Astrocyte (in vitro differentiated cells and primary cell): ENCODE measurements at regions not wholly inside any gene's neighbourhood (a gene's known extent, or its start where the extent isn't known, plus 50 kb on each side); places are given as distances from the start of the nearest gene placed in this dataset.

Source experiments
- DNase-seq: peaks from one replicate; pipeline ENCODE4 v3.0.0-alpha.2; 2010; ENCODE audit warnings: low read depth
- FAIRE-seq: peaks from 2 replicates; lab custom pipeline; 2011; peaks lifted over from hg19 to GRCh38; lab: Jason Lieb, UNC
- H2AFZ ChIP-seq: 2 replicates; pipeline ENCODE4 v1.6.0; 2012; ENCODE audit warnings: low read depth, low read length, inconsistent platforms
- H3K27ac ChIP-seq: 2 replicates; pipeline ENCODE4 v1.5.1; 2011; ENCODE audit warnings: low read depth, low read length, inconsistent platforms
- H3K27me3 ChIP-seq: 2 replicates; pipeline ENCODE4 v1.6.0; 2011; ENCODE audit warnings: low read length, inconsistent platforms; ENCODE audit not compliant: insufficient read depth
- H3K36me3 ChIP-seq: 2 replicates; pipeline ENCODE4 v1.5.1; 2011; ENCODE audit warnings: low read length, inconsistent platforms; ENCODE audit not compliant: insufficient read depth
- H3K4me1 ChIP-seq: 2 replicates; pipeline ENCODE4 v1.5.1; 2011; ENCODE audit warnings: low read length, inconsistent platforms; ENCODE audit not compliant: insufficient read depth
- H3K4me2 ChIP-seq: 2 replicates; pipeline ENCODE4 v1.6.0; 2012; ENCODE audit warnings: low read length, inconsistent platforms
- H3K4me3 ChIP-seq: 2 replicates; pipeline ENCODE4 v1.5.1; 2011; ENCODE audit warnings: low read depth, mild to moderate bottlenecking, low read length, inconsistent platforms; ENCODE audit not compliant: insufficient read depth
- H3K79me2 ChIP-seq: 2 replicates; pipeline ENCODE4 v1.6.0; 2012; ENCODE audit warnings: mild to moderate bottlenecking, low read length, inconsistent platforms; ENCODE audit not compliant: insufficient read depth
- H3K9ac ChIP-seq: 2 replicates; pipeline ENCODE4 v1.6.0; 2012; ENCODE audit warnings: mild to moderate bottlenecking, low read length, inconsistent platforms
- H3K9me3 ChIP-seq: 2 replicates; pipeline ENCODE4 v1.5.1; 2012; ENCODE audit warnings: low read depth, mild to moderate bottlenecking, low read length, inconsistent platforms; ENCODE audit not compliant: insufficient read depth
- H4K20me1 ChIP-seq: 2 replicates; pipeline ENCODE4 v1.6.0; 2012; ENCODE audit warnings: low read length, inconsistent platforms; ENCODE audit not compliant: insufficient read depth
- H3K27ac Mint-ChIP-seq: one replicate; pipeline ENCODE4 v1.8.0; 2021; ENCODE audit warnings: mild to moderate bottlenecking, mixed read lengths; ENCODE audit not compliant: unreplicated experiment
- H3K27me3 Mint-ChIP-seq: one replicate; pipeline ENCODE4 v1.8.0; 2021; ENCODE audit warnings: low read depth, mixed read lengths; ENCODE audit not compliant: unreplicated experiment
- H3K36me3 Mint-ChIP-seq: one replicate; pipeline ENCODE4 v1.8.0; 2021; ENCODE audit warnings: low read depth, mixed read lengths; ENCODE audit not compliant: unreplicated experiment
- H3K4me1 Mint-ChIP-seq: one replicate; pipeline ENCODE4 v1.8.0; 2021; ENCODE audit warnings: low read depth, mixed read lengths; ENCODE audit not compliant: unreplicated experiment
- H3K4me3 Mint-ChIP-seq: one replicate; pipeline ENCODE4 v1.8.0; 2021; ENCODE audit warnings: mild to moderate bottlenecking, moderate library complexity, mixed read lengths; ENCODE audit not compliant: unreplicated experiment
- H3K9me3 Mint-ChIP-seq: one replicate; pipeline ENCODE4 v1.8.0; 2021; ENCODE audit warnings: mild to moderate bottlenecking, mixed read lengths; ENCODE audit not compliant: unreplicated experiment
- CTCF ChIP-seq: IDR thresholded peaks from 2 replicates; pipeline ENCODE4 v1.5.1; 2011; ENCODE audit warnings: low read depth, mild to moderate bottlenecking, inconsistent platforms, low read length, moderate library complexity; ENCODE audit not compliant: insufficient read depth
- EZH2 ChIP-seq: IDR thresholded peaks from 2 replicates; pipeline ENCODE4 v1.6.1; 2012; ENCODE audit warnings: mild to moderate bottlenecking, low read length, inconsistent platforms; ENCODE audit not compliant: insufficient read depth

GRCh38 chr5:110032376-110032775 is 342.6 kb downstream of the MAN2A1 start:
- no peaks in the 10 kb centered on the region for H3K4me1 ChIP-seq
- Mint-ChIP-seq H3K4me1 (no peaks in the 10 kb centered on the region), H3K27ac (no peak overlapping the region), H3K4me3 (no peak overlapping the region), H3K27me3 (peaks cover 5% of the 10 kb centered on the region), H3K36me3 (no peaks in the 10 kb centered on the region), H3K9me3 (no peaks in the 10 kb centered on the region)
- H3K9me3 ChIP-seq, result no peaks in the 10 kb centered on the region
- no peak overlapping the region for H3K4me3 ChIP-seq
- H3K9ac ChIP-seq, result no peak overlapping the region
- H3K27ac ChIP-seq, result no peak overlapping the region
- no peaks in the 10 kb centered on the region for H3K36me3 ChIP-seq
- FAIRE-seq (no peak), DNase-seq (no peak)
- H3K79me2 ChIP-seq, result no peaks in the 10 kb centered on the region
- TF ChIP-seq CTCF (no peak), EZH2 (no peak)
- H4K20me1 ChIP-seq, result no peaks in the 10 kb centered on the region
- H3K4me2 ChIP-seq, result no peak overlapping the region
- no peaks in the 10 kb centered on the region for H3K27me3 ChIP-seq
- no peak overlapping the region for H2AFZ ChIP-seq

- Histone ChIP-seq H3K27ac (no peak overlapping the region), H3K4me1 (no peaks in the 10 kb centered on the region), H3K27me3 (no peaks in the 10 kb centered on the region), H3K36me3 (no peaks in the 10 kb centered on the region), H4K20me1 (no peaks in the 10 kb centered on the region), H3K9me3 (no peaks in the 10 kb centered on the region), H3K4me2 (no peak overlapping the region), H3K9ac (no peak overlapping the region), H3K79me2 (no peaks in the 10 kb centered on the region), H2AFZ (no peak overlapping the region), H3K4me3 (no peak overlapping the region)
- DNase-seq (no peak), FAIRE-seq (no peak)
- Mint-ChIP-seq H3K27ac (no peak overlapping the region), H3K4me3 (no peak overlapping the region), H3K27me3 (peaks cover 3% of the 10 kb centered on the region), H3K9me3 (no peaks in the 10 kb centered on the region), H3K36me3 (no peaks in the 10 kb centered on the region), H3K4me1 (no peaks in the 10 kb centered on the region)
- TF ChIP-seq CTCF, result no peak
- TF ChIP-seq EZH2, result no peak
Observed at GRCh38 chr5:110034056-110034600, 344.4 kb downstream of the MAN2A1 start.

- no peak overlapping the region for H3K27ac ChIP-seq
- H3K9me3 ChIP-seq, result no peaks in the 10 kb centered on the region
- no peaks in the 10 kb centered on the region for H3K9me3 Mint-ChIP-seq
- H3K36me3 Mint-ChIP-seq, result no peaks in the 10 kb centered on the region
- FAIRE-seq (no peak), DNase-seq (peak; percentile 96)
- no peak overlapping the region for H2AFZ ChIP-seq
- no peak overlapping the region for H3K4me2 ChIP-seq
- no peak overlapping the region for H3K27ac Mint-ChIP-seq
- H4K20me1 ChIP-seq, result no peaks in the 10 kb centered on the region
- H3K4me3 ChIP-seq, result no peak overlapping the region
- no peaks in the 10 kb centered on the region for H3K27me3 ChIP-seq
- H3K4me1 ChIP-seq, result no peaks in the 10 kb centered on the region
- peaks cover 3% of the 10 kb centered on the region for H3K27me3 Mint-ChIP-seq
- no peaks in the 10 kb centered on the region for H3K36me3 ChIP-seq
- no peak overlapping the region for H3K4me3 Mint-ChIP-seq
- no peaks in the 10 kb centered on the region for H3K4me1 Mint-ChIP-seq
- no peak overlapping the region for H3K9ac ChIP-seq
- H3K79me2 ChIP-seq, result no peaks in the 10 kb centered on the region
- TF ChIP-seq CTCF, result no peak
Observed at GRCh38 chr5:110038297-110038997, 348.7 kb downstream of the MAN2A1 start.
